Gastroesophageal sphincter (tissue), 4 donors: ENCODE measurements at regions not wholly inside any gene's neighbourhood (a gene's known extent, or its start where the extent isn't known, plus 50 kb on each side); places are given as distances from the start of the nearest gene placed in this dataset.

Experiments used
- ATAC-seq: fragments of 150-250 bp; one replicate; pipeline ENCODE4 v1.9.1; 2016; ENCODE audit warnings: mild to moderate bottlenecking, moderate library complexity
- H3K27ac ChIP-seq, 4 donors: fragments of 200-600 bp; sonication (generic) in 3 of 4; 1 replicate in 3 of 4; 2 replicates in 1 of 4; pipeline ENCODE4 v1.5.1; 2016 to 2019
- H3K27me3 ChIP-seq: fragments of 200-600 bp; sonication (generic); one replicate; pipeline ENCODE4 v1.5.1; 2019
- H3K36me3 ChIP-seq, 2 donors: fragments of 200-600 bp; sonication (generic); one replicate each; pipeline ENCODE4 v1.5.1; 2019; ENCODE audit warnings: control low read depth in 1 of 2
- H3K4me1 ChIP-seq, 3 donors: fragments of 200-600 bp; sonication (generic); 1 replicate in 2 of 3; 2 replicates in 1 of 3; pipeline ENCODE4 v1.5.1; 2016 to 2019; ENCODE audit warnings: control low read depth in 2 of 3
- H3K4me3 ChIP-seq, 2 donors: fragments of 200-600 bp; sonication (generic); one replicate each; pipeline ENCODE4 v1.5.1; 2019; ENCODE audit warnings: mild to moderate bottlenecking in 1 of 2, moderate library complexity in 1 of 2
- H3K9me3 ChIP-seq, 3 donors: fragments of 200-600 bp; sonication (generic); one replicate each; pipeline ENCODE4 v1.5.1; 2017 to 2019; ENCODE audit warnings: control low read depth in 2 of 3
- EP300 ChIP-seq: sonication (generic); formaldehyde crosslinking; IDR thresholded peaks from one replicate; pipeline ENCODE4 v1.6.1; 2017; ENCODE audit warnings: antibody characterized with exemption, mild to moderate bottlenecking
- POLR2A ChIP-seq, 2 donors: fragments of 450-650 bp; IDR thresholded peaks; one replicate each; pipeline ENCODE4 v1.6.1; 2017; ENCODE audit warnings: antibody characterized with exemption in 2 of 2, mild to moderate bottlenecking in 2 of 2, moderate library complexity in 1 of 2
- POLR2AphosphoS5 ChIP-seq: sonication (generic); formaldehyde crosslinking; IDR thresholded peaks from one replicate; pipeline ENCODE4 v1.6.1; 2017; ENCODE audit warnings: antibody characterized with exemption
- WGBS, 2 donors: methylation state at CpG; one replicate each; pipeline ENCODE4 v1.1.5; 2018; ENCODE audit warnings: low coverage in 1 of 2; 5-methylcytosine and 5-hydroxymethylcytosine counted together
- TF ChIP-seq, protein P1 (sequence below), 4 experiments: fragments of 200-600 bp in 2 of 4; fragments of 450-650 bp in 2 of 4; sonication (generic) in 1 of 4; IDR thresholded peaks; one replicate each; pipeline ENCODE4 v1.5.1; 2017 to 2019; ENCODE audit warnings: antibody characterized with exemption in 4 of 4, mild to moderate bottlenecking in 2 of 4, moderate library complexity in 2 of 4

DNA sequence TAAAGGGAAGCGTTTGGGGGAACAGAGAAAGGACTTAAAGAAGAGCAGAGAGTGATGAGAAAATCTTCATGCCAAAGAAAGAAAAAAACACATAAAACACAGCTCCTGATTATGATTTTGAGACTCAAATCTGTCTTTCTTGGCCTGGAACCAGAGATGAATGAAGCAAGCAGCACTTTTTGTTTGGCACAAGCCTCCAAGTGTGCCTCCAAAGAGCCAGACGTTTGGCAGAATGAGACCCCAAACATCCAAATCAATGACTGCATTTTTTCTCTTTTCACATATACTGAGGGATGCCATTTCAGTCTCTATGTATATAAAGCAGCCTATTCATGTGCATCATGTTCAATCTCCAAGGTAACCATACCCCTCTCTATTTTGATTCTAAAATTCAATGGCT lies 424.2 kb downstream of the TUSC1 start:
- H3K4me1 ChIP-seq, result no peaks in the 10 kb centered on the region
- TF ChIP-seq EP300 (no peak), POLR2AphosphoS5 (no peak), POLR2A (IDR thresholded peaks at IDR 0.05) (no peak)
- TF ChIP-seq, protein P1, sequence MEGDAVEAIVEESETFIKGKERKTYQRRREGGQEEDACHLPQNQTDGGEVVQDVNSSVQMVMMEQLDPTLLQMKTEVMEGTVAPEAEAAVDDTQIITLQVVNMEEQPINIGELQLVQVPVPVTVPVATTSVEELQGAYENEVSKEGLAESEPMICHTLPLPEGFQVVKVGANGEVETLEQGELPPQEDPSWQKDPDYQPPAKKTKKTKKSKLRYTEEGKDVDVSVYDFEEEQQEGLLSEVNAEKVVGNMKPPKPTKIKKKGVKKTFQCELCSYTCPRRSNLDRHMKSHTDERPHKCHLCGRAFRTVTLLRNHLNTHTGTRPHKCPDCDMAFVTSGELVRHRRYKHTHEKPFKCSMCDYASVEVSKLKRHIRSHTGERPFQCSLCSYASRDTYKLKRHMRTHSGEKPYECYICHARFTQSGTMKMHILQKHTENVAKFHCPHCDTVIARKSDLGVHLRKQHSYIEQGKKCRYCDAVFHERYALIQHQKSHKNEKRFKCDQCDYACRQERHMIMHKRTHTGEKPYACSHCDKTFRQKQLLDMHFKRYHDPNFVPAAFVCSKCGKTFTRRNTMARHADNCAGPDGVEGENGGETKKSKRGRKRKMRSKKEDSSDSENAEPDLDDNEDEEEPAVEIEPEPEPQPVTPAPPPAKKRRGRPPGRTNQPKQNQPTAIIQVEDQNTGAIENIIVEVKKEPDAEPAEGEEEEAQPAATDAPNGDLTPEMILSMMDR (IDR thresholded peaks at IDR 0.05), result no peak
- WGBS, 2 donors, result 27 to 50% methylated on average over 2 of the region's 2 CpGs
- H3K9me3 ChIP-seq, result no peaks in the 10 kb centered on the region
- H3K4me3 ChIP-seq, result no peak overlapping the region
- no peak for ATAC-seq
- H3K36me3 ChIP-seq, result no peaks in the 10 kb centered on the region
- H3K27ac ChIP-seq, result no peak overlapping the region
- no peaks in the 10 kb centered on the region for H3K27me3 ChIP-seq

DNA sequence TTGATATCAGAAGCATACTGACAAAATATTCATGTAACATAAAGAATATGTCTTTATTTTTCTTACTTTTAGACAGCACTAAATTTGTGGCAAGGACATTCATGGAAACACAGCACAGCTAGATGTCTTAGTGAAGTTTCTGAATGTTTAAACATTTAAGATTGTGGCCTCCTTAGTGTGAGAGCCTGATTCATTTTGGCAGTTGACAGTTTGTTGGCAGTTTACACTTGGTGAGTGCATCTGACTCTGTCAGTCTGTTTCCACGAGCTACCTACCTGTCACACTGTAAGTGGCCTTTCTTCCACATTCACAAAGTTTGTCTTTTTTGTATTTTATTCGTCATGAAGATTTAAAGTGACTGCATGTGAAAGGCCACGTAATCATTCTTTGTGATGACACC lies 436.8 kb downstream of the TUSC1 start:
- TF ChIP-seq, protein P1 (IDR thresholded peaks at IDR 0.05), result no peak
- TF ChIP-seq POLR2A (IDR thresholded peaks at IDR 0.05), result no peak
- no peak for TF ChIP-seq POLR2AphosphoS5
- TF ChIP-seq EP300, result no peak
- no peak overlapping the region for H3K27ac ChIP-seq
- WGBS, 2 donors, result 32 to 38% methylated on average over 3 of the region's 3 CpGs
- ATAC-seq, result no peak
- H3K4me1 ChIP-seq, result peaks cover 0 to 12% (median 0%) of the 10 kb centered on the region in 3 donors
- no peaks in the 10 kb centered on the region for H3K27me3 ChIP-seq
- no peaks in the 10 kb centered on the region for H3K36me3 ChIP-seq
- H3K9me3 ChIP-seq, result no peaks in the 10 kb centered on the region
- H3K4me3 ChIP-seq, result no peak overlapping the region

DNA sequence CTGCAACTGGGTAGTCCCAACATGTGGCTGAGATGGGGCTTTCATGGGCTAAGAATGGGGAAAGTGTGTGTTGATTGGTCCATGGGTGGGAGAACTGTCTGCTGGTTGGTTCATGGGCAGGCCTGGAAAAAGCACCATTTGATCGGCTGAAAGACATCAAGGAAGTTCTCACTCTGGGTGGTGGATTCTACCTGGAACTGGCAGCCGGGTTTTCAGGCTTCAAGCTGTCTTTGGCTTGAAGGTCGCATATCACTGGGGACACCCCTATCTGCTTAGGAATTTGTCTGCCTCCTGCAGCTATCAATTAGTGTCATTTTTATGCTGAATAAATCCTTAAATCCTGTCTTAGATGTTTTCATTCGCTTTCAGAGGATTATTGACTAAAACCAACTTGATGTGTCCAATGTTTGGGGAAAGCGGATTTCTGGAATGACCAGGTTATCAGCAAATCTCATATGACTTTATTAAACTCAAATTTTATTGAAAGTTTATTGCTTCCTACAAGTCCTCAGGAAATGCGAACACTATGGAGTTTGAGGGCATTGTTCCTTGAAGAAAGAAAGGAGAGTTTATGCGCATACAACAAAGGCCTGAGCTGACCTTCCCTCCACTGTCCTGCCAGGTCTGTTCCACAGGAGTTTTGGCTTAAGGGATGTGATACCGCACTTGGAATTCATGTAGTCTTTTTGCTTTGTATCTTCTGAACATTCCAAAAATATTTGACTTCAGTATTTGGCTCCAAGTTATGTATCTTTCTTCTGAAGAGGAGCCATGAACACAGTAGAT lies 451.1 kb downstream of the TUSC1 start:
- Histone ChIP-seq H3K27me3 (no peaks in the 10 kb centered on the region), H3K4me3 (no peak overlapping the region), H3K36me3 (no peaks in the 10 kb centered on the region), H3K27ac (no peak overlapping the region), H3K4me1 (no peaks in the 10 kb centered on the region), H3K9me3 (peaks cover 0 to 10% (median 0%) of the 10 kb centered on the region in 3 donors)
- TF ChIP-seq, protein P1 (IDR thresholded peaks at IDR 0.05), result no peak
- no peak for TF ChIP-seq POLR2AphosphoS5
- no peak for TF ChIP-seq EP300
- no peak for TF ChIP-seq POLR2A (IDR thresholded peaks at IDR 0.05)
- 88 to 91% methylated on average over 7 to 8 of the region's 8 CpGs for WGBS, 2 donors
- no peak for ATAC-seq

DNA sequence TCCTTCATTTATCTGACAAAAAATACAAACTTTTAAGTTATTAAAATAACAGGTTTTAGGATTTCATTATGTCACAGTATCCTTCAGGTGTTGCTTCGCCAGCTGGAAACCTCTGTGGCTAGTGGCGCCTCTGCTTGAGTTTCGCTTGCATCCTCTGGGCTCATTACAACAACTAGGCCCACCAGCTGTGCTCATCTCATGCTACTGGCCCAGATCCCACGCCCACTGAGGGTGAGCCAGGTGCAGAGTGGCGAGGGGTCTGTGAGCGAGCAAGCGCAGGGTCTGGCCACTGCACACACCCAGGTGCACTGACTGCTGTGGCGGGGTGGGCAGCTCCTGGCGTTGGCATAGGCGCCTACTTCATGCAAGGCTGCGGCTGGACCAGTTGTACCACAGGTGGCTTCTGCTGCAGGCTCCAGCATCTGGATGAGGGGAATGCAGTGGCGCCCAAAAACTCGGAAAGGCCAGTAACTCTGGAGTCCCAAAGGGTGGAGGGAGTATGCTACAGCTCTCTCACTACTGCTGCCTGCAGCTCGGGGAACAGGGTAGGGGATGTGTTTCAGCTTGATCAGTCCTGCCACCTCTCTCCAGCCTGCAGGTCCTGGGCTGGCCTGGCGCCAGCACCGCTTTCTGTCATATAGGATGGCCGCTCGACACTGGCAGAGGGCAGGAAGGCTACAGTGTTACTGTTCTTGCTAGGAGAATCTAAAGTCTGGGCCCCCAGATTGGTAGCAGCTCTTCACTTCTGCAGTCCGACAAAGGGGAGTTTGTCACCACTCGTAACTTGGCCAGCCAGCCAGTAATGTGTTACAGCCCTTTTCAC lies 452.1 kb downstream of the TUSC1 start:
- no peak overlapping the region for H3K27ac ChIP-seq
- TF ChIP-seq, protein P1 (IDR thresholded peaks at IDR 0.05), result no peak
- TF ChIP-seq POLR2AphosphoS5 (no peak), POLR2A (IDR thresholded peaks at IDR 0.05) (no peak), EP300 (no peak)
- WGBS, 2 donors, result 100% methylated on average over 2 of the region's 20 CpGs
- H3K9me3 ChIP-seq, result peaks cover 0 to 10% (median 0%) of the 10 kb centered on the region in 3 donors
- no peaks in the 10 kb centered on the region for H3K36me3 ChIP-seq
- no peak overlapping the region for H3K4me3 ChIP-seq
- ATAC-seq, result no peak
- H3K27me3 ChIP-seq, result no peaks in the 10 kb centered on the region
- H3K4me1 ChIP-seq, result no peaks in the 10 kb centered on the region
